ENCODE measurements at regions not wholly inside any gene's neighbourhood (a gene's known extent, or its start where the extent isn't known, plus 50 kb on each side); places are given as distances from the start of the nearest gene placed in this dataset.

DNA sequence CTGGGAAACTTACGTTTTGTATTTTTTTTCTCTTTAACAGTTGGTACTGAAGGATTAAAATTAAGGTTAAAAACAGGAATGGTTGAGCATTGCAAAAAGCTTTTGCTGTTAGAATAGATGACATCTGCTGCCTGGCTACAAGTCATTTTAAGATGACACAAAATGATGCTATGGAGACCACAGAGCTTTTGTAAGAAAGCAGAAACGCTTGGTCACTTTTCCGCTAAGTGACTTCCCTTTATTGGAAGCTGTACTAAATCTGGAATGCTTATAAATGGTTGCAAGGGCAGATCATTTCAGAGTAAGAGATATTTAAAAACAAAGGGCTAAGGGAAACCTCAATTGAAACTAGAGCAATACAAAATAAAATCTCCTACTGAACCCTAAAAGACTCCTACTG lies 544.0 kb downstream of the STK39 start:
- no peak for DNase-seq (ENCODE audit: extremely low spot score)
- Histone ChIP-seq H3K27ac (replicated peaks in 1 of 4) (no peak overlapping the region), H3K27me3 (no peaks in the 10 kb centered on the region), H3K4me3 (no peak overlapping the region), H3K4me1 (no peaks in the 10 kb centered on the region), H3K9me3 (no peaks in the 10 kb centered on the region), H3K36me3 (no peaks in the 10 kb centered on the region)
- 68% methylated on average over 3 of the region's 3 CpGs for WGBS
- TF ChIP-seq EP300 (IDR thresholded peaks at IDR 0.05) (no peak), POLR2A (IDR thresholded peaks at IDR 0.05; ENCODE audit: low read depth) (no peak), POLR2AphosphoS5 (IDR thresholded peaks at IDR 0.05) (no peak)
- TF ChIP-seq, protein P1, sequence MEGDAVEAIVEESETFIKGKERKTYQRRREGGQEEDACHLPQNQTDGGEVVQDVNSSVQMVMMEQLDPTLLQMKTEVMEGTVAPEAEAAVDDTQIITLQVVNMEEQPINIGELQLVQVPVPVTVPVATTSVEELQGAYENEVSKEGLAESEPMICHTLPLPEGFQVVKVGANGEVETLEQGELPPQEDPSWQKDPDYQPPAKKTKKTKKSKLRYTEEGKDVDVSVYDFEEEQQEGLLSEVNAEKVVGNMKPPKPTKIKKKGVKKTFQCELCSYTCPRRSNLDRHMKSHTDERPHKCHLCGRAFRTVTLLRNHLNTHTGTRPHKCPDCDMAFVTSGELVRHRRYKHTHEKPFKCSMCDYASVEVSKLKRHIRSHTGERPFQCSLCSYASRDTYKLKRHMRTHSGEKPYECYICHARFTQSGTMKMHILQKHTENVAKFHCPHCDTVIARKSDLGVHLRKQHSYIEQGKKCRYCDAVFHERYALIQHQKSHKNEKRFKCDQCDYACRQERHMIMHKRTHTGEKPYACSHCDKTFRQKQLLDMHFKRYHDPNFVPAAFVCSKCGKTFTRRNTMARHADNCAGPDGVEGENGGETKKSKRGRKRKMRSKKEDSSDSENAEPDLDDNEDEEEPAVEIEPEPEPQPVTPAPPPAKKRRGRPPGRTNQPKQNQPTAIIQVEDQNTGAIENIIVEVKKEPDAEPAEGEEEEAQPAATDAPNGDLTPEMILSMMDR (IDR thresholded peaks at IDR 0.05), result no peak
- intact Hi-C loops (cut with DNase I), result no loop called here

DNA sequence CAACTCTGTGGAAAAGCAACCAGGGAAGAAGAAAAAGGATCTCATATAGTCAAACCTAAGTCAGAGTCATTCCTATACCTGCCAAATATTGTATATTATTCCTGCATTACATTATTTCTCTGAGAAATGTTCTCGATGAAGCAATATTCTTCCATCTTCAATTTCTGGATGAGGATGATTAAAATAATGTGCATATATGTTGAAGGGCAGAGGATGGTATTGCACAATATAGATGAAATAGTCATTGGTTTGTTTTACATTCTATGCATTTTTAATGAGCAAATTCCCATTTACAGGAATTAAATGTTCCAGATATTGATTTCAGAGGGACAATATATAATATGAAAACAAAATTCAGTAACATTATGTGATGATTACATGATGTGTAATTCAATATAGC lies 545.2 kb downstream of the STK39 start:
- Histone ChIP-seq H3K4me3 (no peak overlapping the region), H3K36me3 (no peaks in the 10 kb centered on the region), H3K27me3 (no peaks in the 10 kb centered on the region), H3K27ac (replicated peaks in 1 of 4) (no peak overlapping the region), H3K9me3 (no peaks in the 10 kb centered on the region), H3K4me1 (no peaks in the 10 kb centered on the region)
- WGBS, result 100% methylated on average over 1 of the region's 1 CpG
- DNase-seq (ENCODE audit: extremely low spot score), result no peak
- intact Hi-C loops (cut with DNase I), result no loop called here
- TF ChIP-seq POLR2AphosphoS5 (IDR thresholded peaks at IDR 0.05) (no peak), EP300 (IDR thresholded peaks at IDR 0.05) (no peak), POLR2A (IDR thresholded peaks at IDR 0.05; ENCODE audit: low read depth) (no peak)
- TF ChIP-seq, protein P1 (IDR thresholded peaks at IDR 0.05), result no peak

GRCh38 chr2:167701651-167702050 lies 545.7 kb downstream of the STK39 start:
- H3K36me3 ChIP-seq, result no peaks in the 10 kb centered on the region
- intact Hi-C loops (cut with DNase I), result no loop called here
- H3K4me3 ChIP-seq, result no peak overlapping the region
- no peak overlapping the region for H3K27ac ChIP-seq (replicated peaks in 1 of 4)
- no peaks in the 10 kb centered on the region for H3K27me3 ChIP-seq
- 82% methylated on average over 4 of the region's 4 CpGs for WGBS
- DNase-seq (ENCODE audit: extremely low spot score), result no peak
- H3K9me3 ChIP-seq, result no peaks in the 10 kb centered on the region
- no peaks in the 10 kb centered on the region for H3K4me1 ChIP-seq
- TF ChIP-seq, protein P1 (IDR thresholded peaks at IDR 0.05), result no peak
- TF ChIP-seq POLR2A (IDR thresholded peaks at IDR 0.05; ENCODE audit: low read depth) (no peak), POLR2AphosphoS5 (IDR thresholded peaks at IDR 0.05) (no peak), EP300 (IDR thresholded peaks at IDR 0.05) (no peak)

- H3K27ac ChIP-seq (replicated peaks in 1 of 4), result no peak overlapping the region
- intact Hi-C loops (cut with DNase I), result no loop called here
Measured at GRCh38 chr2:167697948-167698347, 549.4 kb downstream of the STK39 start.

GRCh38 chr2:167697194-167697593 lies 550.2 kb downstream of the STK39 start:
- H3K27me3 ChIP-seq, result no peaks in the 10 kb centered on the region
- 56% methylated on average over 1 of the region's 1 CpG for WGBS
- H3K27ac ChIP-seq (replicated peaks in 1 of 4), result no peak overlapping the region
- no peaks in the 10 kb centered on the region for H3K9me3 ChIP-seq
- DNase-seq (ENCODE audit: extremely low spot score), result no peak
- no peaks in the 10 kb centered on the region for H3K4me1 ChIP-seq
- H3K36me3 ChIP-seq, result no peaks in the 10 kb centered on the region
- intact Hi-C loops (cut with DNase I), result no loop called here
- no peak for TF ChIP-seq EP300 (IDR thresholded peaks at IDR 0.05)
- no peak overlapping the region for H3K4me3 ChIP-seq

More at GRCh38 chr2:167697948-167698347, 549.4 kb downstream of the STK39 start:
- TF ChIP-seq, protein P1 (IDR thresholded peaks at IDR 0.05), result no peak
- TF ChIP-seq POLR2AphosphoS5 (IDR thresholded peaks at IDR 0.05) (no peak), EP300 (IDR thresholded peaks at IDR 0.05) (no peak), POLR2A (IDR thresholded peaks at IDR 0.05; ENCODE audit: low read depth) (no peak)
- H3K9me3 ChIP-seq, result no peaks in the 10 kb centered on the region
- H3K4me3 ChIP-seq, result no peak overlapping the region
- 54% methylated on average over 2 of the region's 2 CpGs for WGBS
- H3K4me1 ChIP-seq, result no peaks in the 10 kb centered on the region
- no peak for DNase-seq (ENCODE audit: extremely low spot score)
- H3K27me3 ChIP-seq, result no peaks in the 10 kb centered on the region
- no peaks in the 10 kb centered on the region for H3K36me3 ChIP-seq

Measured in esophagus muscularis mucosa (tissue), 4 donors.